ENCODE measurements at regions not wholly inside any gene's neighbourhood (a gene's known extent, or its start where the extent isn't known, plus 50 kb on each side); places are given as distances from the start of the nearest gene placed in this dataset.

DNA sequence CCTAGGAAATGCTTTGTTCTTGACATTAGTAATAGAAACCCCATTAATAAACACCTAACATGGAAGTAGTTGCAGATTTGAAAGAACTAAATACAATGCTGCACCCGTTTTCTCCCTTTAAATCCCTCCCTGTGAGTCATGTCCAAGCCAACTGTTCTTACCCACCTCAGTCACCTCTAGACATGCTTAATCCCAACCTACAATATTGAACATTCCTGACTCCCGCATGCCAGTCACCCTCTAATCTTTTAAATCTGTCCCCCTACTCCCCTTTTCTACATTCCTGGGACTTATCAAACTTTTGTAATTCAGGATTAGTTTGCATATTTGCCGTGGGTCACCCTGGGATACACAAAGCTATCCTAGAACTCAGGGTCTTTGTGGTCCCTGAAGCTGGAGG, 374.6 kb downstream of the IRS1 start:
- no peaks in the 10 kb centered on the region for H3K9me3 ChIP-seq
- no peak for DNase-seq
- no peaks in the 10 kb centered on the region for H3K27me3 ChIP-seq
- H3K36me3 ChIP-seq, result no peaks in the 10 kb centered on the region
- H3K4me3 ChIP-seq, result no peak overlapping the region

DNA sequence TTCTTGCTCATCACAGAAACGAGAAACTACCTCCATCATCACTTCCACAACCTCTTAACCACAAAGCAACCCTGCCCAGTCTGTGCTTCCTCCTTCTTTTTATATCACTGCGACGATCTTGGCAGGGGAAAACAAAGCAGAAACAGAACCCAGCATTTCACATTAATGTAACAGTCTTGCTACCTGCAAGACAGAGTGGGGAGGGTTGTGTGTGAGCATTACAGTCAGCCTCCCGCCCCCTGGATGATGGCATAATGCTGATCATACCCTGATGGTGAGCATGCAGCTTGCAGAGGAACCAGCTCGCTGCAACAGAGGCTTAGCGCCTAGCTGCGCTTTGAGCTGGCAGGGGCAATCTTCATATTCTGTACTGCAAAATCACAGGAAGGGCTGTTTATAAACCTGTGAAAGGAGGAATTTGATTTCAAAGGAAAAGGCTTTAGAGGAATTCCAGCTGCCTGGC, 376.1 kb downstream of the IRS1 start:
- Histone ChIP-seq H3K9me3 (no peaks in the 10 kb centered on the region), H3K36me3 (no peaks in the 10 kb centered on the region), H3K27me3 (no peaks in the 10 kb centered on the region), H3K4me3 (no peak overlapping the region)
- no peak for DNase-seq

DNA sequence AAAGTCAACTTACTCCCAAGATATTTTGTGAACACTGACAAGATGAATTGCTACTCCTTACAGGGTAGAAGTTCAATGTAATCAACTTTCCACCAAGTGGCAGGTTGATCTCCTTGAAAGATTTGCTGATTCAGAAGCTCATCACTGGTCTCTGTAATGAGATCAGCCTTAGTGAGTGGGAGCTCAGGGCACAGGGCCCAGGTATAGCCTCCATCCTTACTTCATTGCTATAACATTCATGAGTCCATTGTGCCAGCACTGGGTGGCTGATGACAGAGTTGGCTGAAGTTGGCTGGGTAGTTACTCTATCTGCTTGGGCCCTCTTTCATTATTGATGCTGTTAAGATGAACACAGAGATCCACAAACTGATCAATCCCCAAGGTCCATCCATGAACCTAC, 379.0 kb downstream of the IRS1 start:
- no peaks in the 10 kb centered on the region for H3K36me3 ChIP-seq
- peak; percentile 83 for DNase-seq
- H3K9me3 ChIP-seq, result no peaks in the 10 kb centered on the region
- no peak overlapping the region for H3K4me3 ChIP-seq
- no peaks in the 10 kb centered on the region for H3K27me3 ChIP-seq

DNA sequence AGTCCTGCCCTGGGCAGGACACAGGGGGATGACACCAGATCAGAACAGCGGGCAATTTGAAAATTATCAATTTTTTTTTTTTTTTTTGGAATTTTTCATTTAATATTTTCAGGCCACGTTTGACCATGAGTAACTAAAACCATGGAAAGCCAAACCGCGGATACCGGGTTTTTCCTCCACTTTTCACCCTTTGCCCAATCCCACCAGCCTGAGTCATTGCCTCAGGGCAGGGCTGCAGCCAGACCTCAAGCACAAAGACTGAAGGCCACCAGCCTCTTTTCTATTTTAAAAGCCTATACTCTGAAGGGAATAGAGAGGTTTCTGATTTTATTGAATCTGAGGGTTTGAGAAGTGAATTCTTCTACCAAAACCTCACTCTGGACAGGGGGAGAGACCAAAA, 381.1 kb downstream of the IRS1 start:
- no peaks in the 10 kb centered on the region for H3K27me3 ChIP-seq
- peak; percentile 31 for DNase-seq
- H3K36me3 ChIP-seq, result no peaks in the 10 kb centered on the region
- no peak overlapping the region for H3K4me3 ChIP-seq
- no peaks in the 10 kb centered on the region for H3K9me3 ChIP-seq

DNA sequence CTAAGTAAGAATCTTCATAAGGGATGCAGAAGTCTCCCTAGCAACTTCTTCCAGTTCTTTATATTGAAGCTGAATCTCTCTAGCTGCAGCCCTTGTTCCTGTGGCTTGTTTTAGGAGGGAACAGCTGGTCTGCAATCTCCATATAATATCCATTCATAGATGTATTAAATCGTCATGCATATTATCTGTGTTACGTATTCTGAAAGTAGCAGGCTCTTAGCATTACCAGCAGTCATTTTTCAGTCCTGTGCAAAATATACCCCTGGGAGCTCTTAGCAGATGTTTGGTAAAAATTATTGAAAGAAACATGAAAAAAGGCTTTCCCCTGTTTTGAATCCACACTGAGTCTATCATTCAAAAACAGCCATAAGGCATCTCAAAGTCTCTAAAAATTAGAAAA, 385.3 kb downstream of the IRS1 start:
- H3K36me3 ChIP-seq, result no peaks in the 10 kb centered on the region
- DNase-seq, result no peak

DNA sequence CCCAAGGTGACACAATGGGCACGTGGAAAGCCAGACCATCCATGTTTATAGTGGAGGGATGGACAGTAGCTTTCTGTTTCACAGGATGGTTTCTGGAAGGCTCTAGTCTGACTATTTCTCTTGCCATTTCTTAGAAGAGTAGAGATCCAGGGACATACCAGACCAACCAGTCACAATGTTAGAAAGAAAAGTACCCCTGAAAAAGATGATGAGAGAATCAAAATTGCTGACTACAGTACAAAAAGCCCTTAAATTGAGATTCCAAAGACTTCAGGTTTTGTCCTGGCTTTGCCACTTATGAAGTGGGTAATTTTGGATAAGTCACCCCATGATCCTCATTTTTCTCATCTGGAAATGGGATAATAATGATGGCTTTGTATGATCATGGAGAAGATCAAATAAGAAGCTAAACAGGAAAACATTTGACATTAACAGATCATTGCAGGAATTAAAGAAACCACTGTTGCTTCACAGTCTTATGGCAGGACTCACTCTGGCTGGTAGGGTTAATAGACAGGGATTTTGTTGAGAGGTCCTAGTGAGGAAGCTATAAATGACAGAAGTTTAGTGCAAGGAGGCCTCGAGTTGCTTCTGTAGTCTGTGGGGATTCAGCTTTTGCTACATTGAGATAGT, 386.0 kb downstream of the IRS1 start:
- Histone ChIP-seq H3K4me3 (no peak overlapping the region), H3K36me3 (no peaks in the 10 kb centered on the region), H3K27me3 (no peaks in the 10 kb centered on the region), H3K9me3 (no peaks in the 10 kb centered on the region)
- DNase-seq, result no peak

More for the DNA sequence above, 385.3 kb downstream of the IRS1 start:
- no peaks in the 10 kb centered on the region for H3K27me3 ChIP-seq
- H3K9me3 ChIP-seq, result no peaks in the 10 kb centered on the region
- no peak overlapping the region for H3K4me3 ChIP-seq

DNA sequence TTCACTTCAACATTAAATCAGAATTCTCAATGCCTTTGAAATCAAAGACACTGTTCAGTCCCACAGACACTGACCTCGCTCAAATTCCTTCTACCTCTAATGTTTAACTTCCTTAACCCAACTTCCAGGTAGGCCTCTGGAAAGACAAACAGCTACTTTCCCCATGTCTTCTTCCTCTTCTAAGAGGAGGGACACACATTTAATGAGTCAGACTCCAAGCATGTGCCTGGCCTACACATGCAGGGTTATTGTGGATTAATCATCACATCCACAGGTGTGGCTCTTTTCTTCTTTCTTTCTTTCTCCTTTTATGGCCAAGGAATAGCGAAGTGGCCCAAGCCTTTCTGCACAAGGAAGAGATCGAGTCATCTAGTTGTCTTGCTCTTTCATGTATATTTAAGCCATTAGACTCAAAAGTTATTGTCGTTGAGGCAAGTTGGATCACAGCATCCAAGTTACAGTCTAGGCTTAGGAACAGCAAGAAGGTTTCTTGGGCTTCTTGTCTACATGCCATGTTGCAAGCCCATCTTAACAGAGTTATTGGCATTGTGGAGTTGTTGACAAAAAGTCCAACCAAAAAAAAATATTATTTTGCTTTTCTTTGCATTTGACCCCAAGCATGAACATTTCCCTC, 387.8 kb downstream of the IRS1 start:
- H3K27me3 ChIP-seq, result no peaks in the 10 kb centered on the region
- H3K36me3 ChIP-seq, result no peaks in the 10 kb centered on the region
- no peak for DNase-seq
- no peak overlapping the region for H3K4me3 ChIP-seq
- no peaks in the 10 kb centered on the region for H3K9me3 ChIP-seq

DNA sequence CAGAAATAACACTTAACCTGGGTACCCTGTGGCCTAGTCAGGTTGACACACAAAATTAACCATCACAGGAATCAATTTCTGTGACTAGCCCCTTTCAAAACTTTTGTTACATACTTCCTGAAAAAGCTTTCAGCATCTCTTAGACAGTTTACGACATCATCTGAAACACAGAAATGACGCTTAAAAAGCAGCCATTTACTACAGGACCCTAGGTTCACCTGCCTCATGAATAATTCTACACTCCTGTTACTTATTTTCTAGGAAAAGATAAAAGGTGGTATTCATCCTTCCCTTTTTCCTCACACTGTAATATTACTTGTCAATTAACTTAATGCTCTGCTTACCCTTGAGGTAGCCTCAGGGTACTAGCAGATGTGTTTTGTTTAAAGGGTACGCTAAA, 388.4 kb downstream of the IRS1 start:
- Histone ChIP-seq H3K36me3 (no peaks in the 10 kb centered on the region), H3K27me3 (no peaks in the 10 kb centered on the region), H3K9me3 (no peaks in the 10 kb centered on the region), H3K4me3 (no peak overlapping the region)
- DNase-seq, result no peak

- H3K9me3 ChIP-seq, result no peaks in the 10 kb centered on the region
- DNase-seq, result no peak
These were observed 389.3 kb downstream of the IRS1 start for GRCh38 chr2:226410247-226410835.

GRCh38 chr2:226409134-226409533, 390.5 kb downstream of the IRS1 start:
- no peaks in the 10 kb centered on the region for H3K36me3 ChIP-seq
- DNase-seq, result no peak
- H3K9me3 ChIP-seq, result no peaks in the 10 kb centered on the region
- no peak overlapping the region for H3K4me3 ChIP-seq
- H3K27me3 ChIP-seq, result no peaks in the 10 kb centered on the region

More at GRCh38 chr2:226410247-226410835, 389.3 kb downstream of the IRS1 start:
- Histone ChIP-seq H3K4me3 (no peak overlapping the region), H3K27me3 (no peaks in the 10 kb centered on the region), H3K36me3 (no peaks in the 10 kb centered on the region)

DNA sequence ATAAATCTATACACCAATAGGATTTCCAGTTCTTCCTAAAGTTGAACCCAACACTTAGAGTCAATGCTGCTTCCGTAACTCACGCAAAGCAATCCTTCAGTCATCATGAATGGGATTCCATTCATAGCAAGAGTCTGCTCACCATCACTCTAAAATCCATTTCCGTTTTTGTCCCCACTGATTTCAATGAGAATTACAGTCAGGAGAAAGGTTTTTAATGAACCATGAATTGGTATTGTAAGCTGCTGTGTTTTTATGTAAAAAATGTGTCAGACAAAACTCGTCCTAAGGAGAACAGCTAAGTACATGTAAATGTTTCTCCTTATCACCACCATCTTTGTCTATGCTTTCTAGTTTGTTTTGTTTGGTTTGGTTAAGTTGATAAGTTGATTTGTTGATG, 391.5 kb downstream of the IRS1 start:
- no peaks in the 10 kb centered on the region for H3K9me3 ChIP-seq

DNA sequence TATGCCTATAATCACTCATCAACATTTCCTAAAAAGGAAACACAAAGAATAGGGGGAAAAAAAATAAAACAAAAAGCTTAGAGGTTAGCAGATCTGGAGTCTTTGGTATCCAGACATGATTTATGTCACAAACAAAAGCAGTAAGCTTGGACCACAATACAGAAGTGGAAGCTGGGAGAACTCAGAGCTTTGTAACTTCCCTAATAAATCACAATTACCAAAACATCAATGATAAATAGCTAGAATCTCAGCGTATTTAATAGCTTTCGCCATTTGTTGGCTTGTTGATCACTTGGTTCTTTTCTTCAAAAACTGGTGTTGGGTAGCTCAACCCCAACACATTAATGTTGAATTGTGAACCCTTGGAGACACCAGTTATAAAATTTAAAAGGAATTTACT, 392.5 kb downstream of the IRS1 start:
- Histone ChIP-seq H3K9me3 (no peaks in the 10 kb centered on the region), H3K27me3 (no peaks in the 10 kb centered on the region), H3K36me3 (no peaks in the 10 kb centered on the region), H3K4me3 (no peak overlapping the region)
- DNase-seq, result no peak

More for the DNA sequence above, 391.5 kb downstream of the IRS1 start:
- DNase-seq, result no peak
- H3K4me3 ChIP-seq, result no peak overlapping the region
- H3K27me3 ChIP-seq, result no peaks in the 10 kb centered on the region
- no peaks in the 10 kb centered on the region for H3K36me3 ChIP-seq

DNA sequence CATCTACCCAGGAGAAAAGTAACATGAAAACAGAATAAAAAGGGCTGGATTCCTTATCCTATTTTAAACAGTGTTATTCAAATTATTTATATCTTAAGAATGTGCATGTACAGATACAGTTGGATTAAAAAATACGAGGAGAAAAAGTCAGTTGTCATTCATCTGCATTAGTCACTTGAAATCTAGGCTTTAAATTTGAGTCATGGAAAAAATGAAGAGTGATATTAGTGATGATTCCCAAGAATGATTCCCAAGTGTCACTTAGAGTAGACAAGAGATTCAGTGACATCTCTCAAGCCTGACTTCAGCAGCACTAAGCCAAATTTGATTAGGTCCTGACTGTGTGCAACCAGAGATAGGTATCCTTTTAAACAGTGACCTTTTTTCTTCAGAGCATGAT, 394.2 kb downstream of the IRS1 start:
- H3K9me3 ChIP-seq, result no peaks in the 10 kb centered on the region
- H3K36me3 ChIP-seq, result no peaks in the 10 kb centered on the region
- no peak overlapping the region for H3K4me3 ChIP-seq
- no peak for DNase-seq
- H3K27me3 ChIP-seq, result no peaks in the 10 kb centered on the region

DNA sequence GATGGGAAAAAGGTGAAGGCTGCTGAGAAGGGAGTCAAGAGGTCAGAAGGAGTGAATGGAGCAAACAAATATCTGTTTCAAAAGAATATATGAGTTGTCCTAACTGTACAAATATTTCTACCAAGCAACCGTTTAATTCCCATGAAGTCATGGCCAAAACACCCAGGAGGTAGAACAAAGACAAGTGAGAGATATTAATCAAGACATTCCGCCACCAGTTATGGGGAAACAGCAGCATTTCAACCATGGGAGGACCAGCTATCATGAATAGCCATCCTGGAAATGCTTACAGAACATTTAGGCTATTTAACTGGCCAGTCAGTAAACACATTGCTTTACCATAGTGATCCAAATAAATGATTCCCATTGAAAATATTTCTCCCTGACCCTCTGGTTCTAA, 396.3 kb downstream of the IRS1 start:
- DNase-seq, result no peak
- Histone ChIP-seq H3K9me3 (no peaks in the 10 kb centered on the region), H3K27me3 (no peaks in the 10 kb centered on the region), H3K4me3 (no peak overlapping the region), H3K36me3 (no peaks in the 10 kb centered on the region)

DNA sequence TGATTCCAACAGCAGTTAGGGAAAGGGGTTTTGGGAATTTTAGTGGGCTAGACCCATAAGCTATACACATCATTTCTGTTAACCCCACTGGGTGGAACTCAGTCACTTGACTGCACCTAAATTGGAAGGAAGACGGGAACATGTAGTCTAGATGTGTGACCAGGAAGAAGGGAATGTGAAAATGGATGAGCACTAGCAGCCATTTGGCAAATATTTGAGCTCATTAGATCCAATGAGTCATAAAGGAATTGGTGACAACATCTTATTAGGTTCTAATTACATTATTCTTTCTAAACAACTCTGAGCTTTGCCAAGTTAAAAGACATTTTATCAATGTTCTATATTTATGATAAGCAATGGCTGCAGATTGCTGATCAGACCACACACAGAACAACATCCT, 400.6 kb downstream of the IRS1 start:
- no peaks in the 10 kb centered on the region for H3K36me3 ChIP-seq
- no peak overlapping the region for H3K4me3 ChIP-seq
- H3K9me3 ChIP-seq, result no peaks in the 10 kb centered on the region
- no peak for DNase-seq
- H3K27me3 ChIP-seq, result no peaks in the 10 kb centered on the region

DNA sequence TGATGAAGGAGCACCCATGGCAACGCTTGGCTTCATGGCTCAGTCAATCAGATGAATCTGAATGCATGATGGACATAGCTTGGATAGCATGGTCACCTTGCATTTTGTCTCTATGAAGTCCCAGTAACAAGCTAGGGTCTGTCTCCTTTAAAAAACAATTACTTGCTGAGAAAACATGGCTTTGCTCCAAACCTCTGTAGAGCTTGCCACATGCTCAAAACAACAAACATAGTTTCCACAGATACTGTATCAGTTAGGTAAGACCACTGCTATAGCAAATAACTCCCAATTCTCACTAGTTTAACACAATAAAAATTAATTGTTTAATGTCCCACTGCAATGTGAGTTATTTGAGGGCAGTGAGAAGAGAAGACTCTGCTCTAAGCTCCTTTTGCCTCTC, 401.0 kb downstream of the IRS1 start:
- DNase-seq, result no peak
- H3K27me3 ChIP-seq, result no peaks in the 10 kb centered on the region
- H3K36me3 ChIP-seq, result no peaks in the 10 kb centered on the region
- H3K4me3 ChIP-seq, result no peak overlapping the region
- H3K9me3 ChIP-seq, result no peaks in the 10 kb centered on the region

DNA sequence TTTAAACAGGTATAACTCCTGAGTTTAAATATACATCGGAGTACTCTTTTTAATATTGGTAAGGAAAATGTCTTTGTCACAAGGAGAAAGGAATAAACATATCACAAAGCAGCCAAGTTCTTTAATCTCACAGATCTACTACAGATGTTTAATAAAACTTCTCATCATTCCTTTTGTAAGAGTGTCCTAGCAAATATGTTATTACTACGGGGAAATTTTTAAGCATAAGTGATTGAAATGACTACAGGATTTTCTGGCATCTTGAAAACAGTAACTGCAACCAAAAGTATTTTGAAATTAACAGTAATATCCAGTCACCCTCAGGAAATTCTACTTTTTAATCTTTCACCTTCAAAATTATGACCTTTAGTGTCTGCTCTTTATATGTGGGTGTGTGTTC, 403.1 kb downstream of the IRS1 start:
- H3K4me3 ChIP-seq, result no peak overlapping the region
- H3K9me3 ChIP-seq, result peaks cover 2% of the 10 kb centered on the region; the same call in 1 of the 2 replicates
- no peaks in the 10 kb centered on the region for H3K36me3 ChIP-seq
- H3K27me3 ChIP-seq, result no peaks in the 10 kb centered on the region
- DNase-seq, result no peak

DNA sequence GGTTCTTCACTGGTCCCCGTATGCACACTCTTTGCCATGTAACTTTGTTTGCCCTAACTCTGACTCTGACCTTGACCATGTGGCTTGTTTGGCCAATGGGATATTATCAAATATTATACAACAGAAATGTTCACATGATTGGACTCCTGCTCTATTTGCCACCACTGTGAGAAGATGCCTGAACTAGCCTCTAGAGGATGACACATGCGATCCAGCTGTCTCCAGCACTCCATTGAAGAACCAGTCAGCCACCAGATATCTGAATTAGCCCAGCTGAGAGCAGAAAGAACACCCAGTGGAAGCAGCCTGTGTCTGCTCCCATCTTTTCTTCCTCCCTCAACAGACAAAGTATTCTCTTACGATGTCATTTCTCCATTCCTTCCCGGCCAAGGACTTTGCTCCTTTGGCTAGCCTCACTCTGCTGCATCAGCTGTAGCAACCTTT, 412.1 kb downstream of the IRS1 start:
- DNase-seq, result no peak
- Histone ChIP-seq H3K27me3 (no peaks in the 10 kb centered on the region), H3K36me3 (no peaks in the 10 kb centered on the region), H3K9me3 (no peaks in the 10 kb centered on the region), H3K4me3 (no peak overlapping the region)

Measured in MG63 (cell line).